SK-N-SH (cell line): ENCODE measurements at regions not wholly inside any gene's neighbourhood (a gene's known extent, or its start where the extent isn't known, plus 50 kb on each side); places are given as distances from the start of the nearest gene placed in this dataset.

Experiments used
- CTCF ChIA-PET: fragments of 300-600, 350-600 bp; formaldehyde crosslinking; extraction: SDS; loops from one replicate; lab custom pipeline; 2021; lab: Yijun Ruan, JAX
- POLR2A ChIA-PET: fragments of 350-600 bp; sonication (Branson Sonifier 250); formaldehyde crosslinking; extraction: SDS; loops from one replicate; lab custom pipeline; 2020; ENCODE audit warnings: antibody characterized with exemption, inconsistent platforms; lab: Yijun Ruan, JAX
- DNase-seq: peaks from one replicate; pipeline ENCODE4 v3.0.0; 2012
- H2AFZ ChIP-seq: fragments of 200-600 bp; sonication (generic); 2 replicates; pipeline ENCODE4 v1.8.1; 2016; ENCODE audit warnings: antibody characterized with exemption, mild to moderate bottlenecking, low read depth
- H3F3A ChIP-seq: fragments of 200-600 bp; sonication (generic); replicated peaks from 2 replicates; pipeline ENCODE3; 2016; ENCODE audit warnings: antibody characterized with exemption, mild to moderate bottlenecking; ENCODE audit not compliant: insufficient read depth
- H3K27ac ChIP-seq, 2 experiments: fragments of 200-500 bp in 1 of 2; fragments of 200-600 bp in 1 of 2; sonication (Bioruptor generic) in 1 of 2; sonication (generic), shearing (Covaris generic) in 1 of 2; 2 replicates each; pipeline versions ENCODE4 v1.5.1 to v1.6.1; 2014 to 2016; ENCODE audit warnings: low read depth in 2 of 2, inconsistent platforms in 1 of 2, low read length in 1 of 2, mild to moderate bottlenecking in 1 of 2, mixed read lengths in 1 of 2
- H3K27me3 ChIP-seq: fragments of 200-600 bp; sonication (generic), shearing (Covaris generic); 2 replicates; pipeline ENCODE4 v1.6.1; 2016; ENCODE audit warnings: mixed run types; ENCODE audit not compliant: insufficient read depth
- H3K36me3 ChIP-seq, 2 experiments: fragments of 200-500 bp in 1 of 2; fragments of 200-600 bp in 1 of 2; sonication (Bioruptor generic) in 1 of 2; sonication (generic) in 1 of 2; replicated peaks in 1 of 2; 2 replicates each; pipeline versions ENCODE3 to v1.5.1; 2014 to 2016; ENCODE audit warnings: low read length in 1 of 2, mild to moderate bottlenecking in 1 of 2; ENCODE audit not compliant: insufficient read depth in 2 of 2, control insufficient read depth in 1 of 2
- H3K4me1 ChIP-seq, 2 experiments: fragments of 200-500 bp in 1 of 2; fragments of 200-600 bp in 1 of 2; sonication (Bioruptor generic) in 1 of 2; sonication (generic), shearing (Covaris generic) in 1 of 2; 2 replicates each; pipeline versions ENCODE4 v1.5.1 to v1.6.1; 2014 to 2016; ENCODE audit warnings: low read depth in 1 of 2, low read length in 1 of 2, mixed run types in 1 of 2; ENCODE audit not compliant: insufficient read depth in 2 of 2, control insufficient read depth in 1 of 2
- H3K4me2 ChIP-seq: fragments of 200-600 bp; sonication (generic), shearing (Covaris generic); 2 replicates; pipeline ENCODE4 v1.6.1; 2017; ENCODE audit warnings: mixed run types
- H3K4me3 ChIP-seq, 2 experiments: fragments of 200-500 bp in 1 of 2; fragments of 200-600 bp in 1 of 2; sonication (Bioruptor generic) in 1 of 2; sonication (generic), shearing (Covaris generic) in 1 of 2; 2 replicates each; pipeline versions ENCODE4 v1.5.1 to v1.8.1; 2014 to 2016; ENCODE audit warnings: low read depth in 2 of 2, inconsistent platforms in 1 of 2, low read length in 1 of 2, mild to moderate bottlenecking in 1 of 2, mixed read lengths in 1 of 2, moderate library complexity in 1 of 2
- H3K79me2 ChIP-seq: fragments of 200-600 bp; sonication (generic); 2 replicates; pipeline ENCODE4 v1.8.1; 2017; ENCODE audit warnings: mild to moderate bottlenecking; ENCODE audit not compliant: insufficient read depth
- H3K9ac ChIP-seq: fragments of 200-600 bp; sonication (generic); 2 replicates; pipeline ENCODE4 v1.6.1; 2017; ENCODE audit warnings: mixed run types
- H3K9me2 ChIP-seq: fragments of 200-600 bp; sonication (generic); 2 replicates; pipeline ENCODE4 v1.6.1; 2017; ENCODE audit warnings: mixed run types
- H3K9me3 ChIP-seq: fragments of 200-600 bp; sonication (generic); 2 replicates; pipeline ENCODE4 v1.6.1; 2017; ENCODE audit warnings: mixed run types, mild to moderate bottlenecking, moderate library complexity
- H4K20me1 ChIP-seq: fragments of 200-600 bp; sonication (generic); 2 replicates; pipeline ENCODE4 v1.6.1; 2017; ENCODE audit warnings: mild to moderate bottlenecking, mixed run types; ENCODE audit not compliant: insufficient read depth
- EZH2phosphoT487 ChIP-seq: fragments of 200-600 bp; sonication (generic); IDR thresholded peaks from 2 replicates; pipeline ENCODE4 v1.6.1; 2017; ENCODE audit warnings: low read depth, mixed run types, mild to moderate bottlenecking, antibody characterized with exemption, moderate library complexity, borderline replicate concordance
- FOSL2 ChIP-seq: IDR thresholded peaks from 2 replicates; pipeline ENCODE4 v1.4.0; 2012; ENCODE audit warnings: low read depth, mild to moderate bottlenecking, moderate library complexity, borderline replicate concordance
- FOXM1 ChIP-seq: IDR thresholded peaks from 2 replicates; pipeline ENCODE4 v1.4.0; 2012; ENCODE audit warnings: low read depth, mild to moderate bottlenecking
- GATA2 ChIP-seq: sonication (generic); formaldehyde crosslinking; IDR thresholded peaks from 2 replicates; pipeline ENCODE4 v1.5.0; 2020; ENCODE audit warnings: mild to moderate bottlenecking, missing genetic modification reagents
- JUND ChIP-seq: IDR thresholded peaks from 2 replicates; pipeline ENCODE4 v1.4.0; 2012
- NFIC ChIP-seq: IDR thresholded peaks from 2 replicates; pipeline ENCODE4 v1.4.0; 2012; ENCODE audit warnings: borderline replicate concordance
- NRF1 ChIP-seq: IDR thresholded peaks from 2 replicates; pipeline ENCODE4 v1.6.1; 2012; ENCODE audit warnings: low read depth, mild to moderate bottlenecking, low read length
- RAD21 ChIP-seq: IDR thresholded peaks from 2 replicates; pipeline ENCODE4 v1.6.1; 2012; ENCODE audit warnings: mild to moderate bottlenecking, low read length
- TF ChIP-seq, protein P1 (sequence below): IDR thresholded peaks from 2 replicates; pipeline ENCODE4 v1.6.1; 2012; ENCODE audit warnings: mild to moderate bottlenecking, low read depth, low read length, moderate library complexity
- TF ChIP-seq, protein P2 (sequence below): fragments of 200-600 bp; sonication (generic); IDR thresholded peaks from 2 replicates; pipeline ENCODE4 v1.6.1; 2017; ENCODE audit warnings: antibody characterized with exemption, mild to moderate bottlenecking, moderate library complexity
- TF ChIP-seq, protein P3 (sequence below): IDR thresholded peaks from 2 replicates; pipeline ENCODE4; 2012
- TF ChIP-seq, protein P4 (sequence below): fragments of 150-350 bp; IDR thresholded peaks from 2 replicates; pipeline ENCODE4 v1.6.1; 2017; ENCODE audit warnings: antibody characterized with exemption, low read length, low read depth, borderline replicate concordance

DNA sequence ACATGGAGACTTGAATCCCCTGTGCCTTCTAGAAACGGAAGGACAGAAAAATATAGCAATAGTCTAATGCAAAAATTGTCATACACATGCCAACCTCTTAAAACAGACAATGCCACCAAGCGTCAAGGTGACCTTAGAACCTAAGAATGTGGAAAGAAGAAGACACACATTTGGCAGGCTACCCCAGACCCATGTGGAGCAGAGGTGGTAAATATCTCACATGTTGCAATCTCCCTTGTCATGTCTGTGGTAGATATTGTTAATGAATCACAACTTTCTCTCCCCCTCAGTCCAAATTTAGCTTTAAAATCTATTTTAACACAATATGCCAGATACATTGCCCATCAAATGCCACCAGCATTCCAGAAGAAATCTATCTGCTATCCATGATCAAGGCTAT, 137.4 kb downstream of the HNMT start (continued):
- TF ChIP-seq, protein P1, sequence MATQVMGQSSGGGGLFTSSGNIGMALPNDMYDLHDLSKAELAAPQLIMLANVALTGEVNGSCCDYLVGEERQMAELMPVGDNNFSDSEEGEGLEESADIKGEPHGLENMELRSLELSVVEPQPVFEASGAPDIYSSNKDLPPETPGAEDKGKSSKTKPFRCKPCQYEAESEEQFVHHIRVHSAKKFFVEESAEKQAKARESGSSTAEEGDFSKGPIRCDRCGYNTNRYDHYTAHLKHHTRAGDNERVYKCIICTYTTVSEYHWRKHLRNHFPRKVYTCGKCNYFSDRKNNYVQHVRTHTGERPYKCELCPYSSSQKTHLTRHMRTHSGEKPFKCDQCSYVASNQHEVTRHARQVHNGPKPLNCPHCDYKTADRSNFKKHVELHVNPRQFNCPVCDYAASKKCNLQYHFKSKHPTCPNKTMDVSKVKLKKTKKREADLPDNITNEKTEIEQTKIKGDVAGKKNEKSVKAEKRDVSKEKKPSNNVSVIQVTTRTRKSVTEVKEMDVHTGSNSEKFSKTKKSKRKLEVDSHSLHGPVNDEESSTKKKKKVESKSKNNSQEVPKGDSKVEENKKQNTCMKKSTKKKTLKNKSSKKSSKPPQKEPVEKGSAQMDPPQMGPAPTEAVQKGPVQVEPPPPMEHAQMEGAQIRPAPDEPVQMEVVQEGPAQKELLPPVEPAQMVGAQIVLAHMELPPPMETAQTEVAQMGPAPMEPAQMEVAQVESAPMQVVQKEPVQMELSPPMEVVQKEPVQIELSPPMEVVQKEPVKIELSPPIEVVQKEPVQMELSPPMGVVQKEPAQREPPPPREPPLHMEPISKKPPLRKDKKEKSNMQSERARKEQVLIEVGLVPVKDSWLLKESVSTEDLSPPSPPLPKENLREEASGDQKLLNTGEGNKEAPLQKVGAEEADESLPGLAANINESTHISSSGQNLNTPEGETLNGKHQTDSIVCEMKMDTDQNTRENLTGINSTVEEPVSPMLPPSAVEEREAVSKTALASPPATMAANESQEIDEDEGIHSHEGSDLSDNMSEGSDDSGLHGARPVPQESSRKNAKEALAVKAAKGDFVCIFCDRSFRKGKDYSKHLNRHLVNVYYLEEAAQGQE, result no peak
- TF ChIP-seq JUND (no peak), RAD21 (no peak), EZH2phosphoT487 (no peak), FOSL2 (no peak)
- TF ChIP-seq, protein P2, sequence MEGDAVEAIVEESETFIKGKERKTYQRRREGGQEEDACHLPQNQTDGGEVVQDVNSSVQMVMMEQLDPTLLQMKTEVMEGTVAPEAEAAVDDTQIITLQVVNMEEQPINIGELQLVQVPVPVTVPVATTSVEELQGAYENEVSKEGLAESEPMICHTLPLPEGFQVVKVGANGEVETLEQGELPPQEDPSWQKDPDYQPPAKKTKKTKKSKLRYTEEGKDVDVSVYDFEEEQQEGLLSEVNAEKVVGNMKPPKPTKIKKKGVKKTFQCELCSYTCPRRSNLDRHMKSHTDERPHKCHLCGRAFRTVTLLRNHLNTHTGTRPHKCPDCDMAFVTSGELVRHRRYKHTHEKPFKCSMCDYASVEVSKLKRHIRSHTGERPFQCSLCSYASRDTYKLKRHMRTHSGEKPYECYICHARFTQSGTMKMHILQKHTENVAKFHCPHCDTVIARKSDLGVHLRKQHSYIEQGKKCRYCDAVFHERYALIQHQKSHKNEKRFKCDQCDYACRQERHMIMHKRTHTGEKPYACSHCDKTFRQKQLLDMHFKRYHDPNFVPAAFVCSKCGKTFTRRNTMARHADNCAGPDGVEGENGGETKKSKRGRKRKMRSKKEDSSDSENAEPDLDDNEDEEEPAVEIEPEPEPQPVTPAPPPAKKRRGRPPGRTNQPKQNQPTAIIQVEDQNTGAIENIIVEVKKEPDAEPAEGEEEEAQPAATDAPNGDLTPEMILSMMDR, result no peak

DNA sequence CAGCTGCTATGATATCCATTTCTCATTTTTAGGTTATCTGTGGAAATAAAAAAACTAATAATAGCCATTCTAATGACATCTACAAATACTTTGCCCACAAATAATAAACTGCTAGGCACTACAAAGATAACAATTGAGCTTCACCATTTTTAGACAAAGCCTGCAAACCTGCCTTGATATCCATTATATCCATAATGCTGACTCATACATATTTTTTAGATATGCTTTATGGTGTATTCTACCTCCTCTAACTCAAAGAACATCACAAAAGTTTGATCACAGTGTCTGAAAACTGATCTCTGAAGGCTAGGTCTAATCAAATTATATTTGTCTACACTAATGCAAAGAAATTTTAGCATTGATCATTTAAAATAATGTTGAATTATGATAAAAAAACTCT, 138.4 kb downstream of the HNMT start:
- Histone ChIP-seq H3K4me1 (0 out of 4 replicates have a peak, but pooled peaks cover 0 to 8% of the 10 kb centered on the region in 2 experiments), H3K36me3 (no peaks in the 10 kb centered on the region), H3K4me2 (no peak overlapping the region), H3K79me2 (no peaks in the 10 kb centered on the region), H3K9ac (no peak overlapping the region), H2AFZ (no peak overlapping the region), H3F3A (peaks cover 13% of the 10 kb centered on the region), H3K4me3 (no peak overlapping the region), H3K9me3 (no peaks in the 10 kb centered on the region), H3K27ac (no peak overlapping the region), H4K20me1 (no peaks in the 10 kb centered on the region), H3K27me3 (no peaks in the 10 kb centered on the region), H3K9me2 (no peaks in the 10 kb centered on the region)
- CTCF ChIA-PET, result no interaction called here
- POLR2A ChIA-PET, result no interaction called here
- TF ChIP-seq NRF1, result no peak
- TF ChIP-seq FOXM1, result no peak
- no peak for TF ChIP-seq GATA2 (CRISPR knock-in tag)
- TF ChIP-seq NFIC, result no peak
- TF ChIP-seq, protein P3, sequence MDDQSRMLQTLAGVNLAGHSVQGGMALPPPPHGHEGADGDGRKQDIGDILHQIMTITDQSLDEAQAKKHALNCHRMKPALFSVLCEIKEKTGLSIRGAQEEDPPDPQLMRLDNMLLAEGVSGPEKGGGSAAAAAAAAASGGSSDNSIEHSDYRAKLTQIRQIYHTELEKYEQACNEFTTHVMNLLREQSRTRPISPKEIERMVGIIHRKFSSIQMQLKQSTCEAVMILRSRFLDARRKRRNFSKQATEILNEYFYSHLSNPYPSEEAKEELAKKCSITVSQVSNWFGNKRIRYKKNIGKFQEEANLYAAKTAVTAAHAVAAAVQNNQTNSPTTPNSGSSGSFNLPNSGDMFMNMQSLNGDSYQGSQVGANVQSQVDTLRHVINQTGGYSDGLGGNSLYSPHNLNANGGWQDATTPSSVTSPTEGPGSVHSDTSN, result no peak
- TF ChIP-seq, protein P4, sequence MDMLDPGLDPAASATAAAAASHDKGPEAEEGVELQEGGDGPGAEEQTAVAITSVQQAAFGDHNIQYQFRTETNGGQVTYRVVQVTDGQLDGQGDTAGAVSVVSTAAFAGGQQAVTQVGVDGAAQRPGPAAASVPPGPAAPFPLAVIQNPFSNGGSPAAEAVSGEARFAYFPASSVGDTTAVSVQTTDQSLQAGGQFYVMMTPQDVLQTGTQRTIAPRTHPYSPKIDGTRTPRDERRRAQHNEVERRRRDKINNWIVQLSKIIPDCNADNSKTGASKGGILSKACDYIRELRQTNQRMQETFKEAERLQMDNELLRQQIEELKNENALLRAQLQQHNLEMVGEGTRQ, result no peak
- TF ChIP-seq EZH2phosphoT487, result no peak
- no peak for DNase-seq
